ENCODE measurements at regions not wholly inside any gene's neighbourhood (a gene's known extent, or its start where the extent isn't known, plus 50 kb on each side); places are given as distances from the start of the nearest gene placed in this dataset.

DNA sequence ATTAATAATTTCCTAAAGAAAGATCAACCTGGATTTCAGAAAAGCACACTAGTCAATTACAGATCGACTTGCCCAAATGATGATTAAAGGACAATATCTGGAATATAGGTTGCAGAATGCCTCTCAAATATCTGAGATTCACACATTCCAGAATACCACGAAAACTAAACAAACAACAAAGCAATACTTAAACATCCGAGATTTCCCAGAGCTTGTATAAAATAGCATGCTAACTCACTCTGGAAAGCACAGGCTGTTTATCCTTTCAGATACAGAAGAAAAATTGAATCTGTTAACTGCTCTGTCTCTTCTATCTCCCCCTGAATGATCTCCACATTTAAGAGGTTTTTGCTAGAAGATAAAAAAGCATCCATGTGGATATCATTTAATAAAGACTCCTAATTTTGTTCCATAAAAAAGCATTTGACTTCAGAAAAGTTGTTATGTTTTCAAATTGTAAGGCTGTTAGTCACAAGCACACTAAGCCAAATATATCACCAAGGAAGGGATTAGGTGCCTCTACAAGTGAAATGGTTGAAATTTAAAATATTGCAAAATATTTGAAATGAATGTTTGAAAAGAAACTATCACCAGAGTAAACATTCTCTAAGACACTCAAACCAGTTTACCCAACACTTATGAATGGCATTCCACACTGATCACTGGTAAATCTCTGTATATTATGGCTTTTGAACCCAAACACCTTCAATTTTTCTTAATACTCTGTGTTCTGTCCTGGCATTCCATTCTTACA, 865.1 kb upstream of the ADAMTS5 start:
- DNase-seq, result no peak

DNA sequence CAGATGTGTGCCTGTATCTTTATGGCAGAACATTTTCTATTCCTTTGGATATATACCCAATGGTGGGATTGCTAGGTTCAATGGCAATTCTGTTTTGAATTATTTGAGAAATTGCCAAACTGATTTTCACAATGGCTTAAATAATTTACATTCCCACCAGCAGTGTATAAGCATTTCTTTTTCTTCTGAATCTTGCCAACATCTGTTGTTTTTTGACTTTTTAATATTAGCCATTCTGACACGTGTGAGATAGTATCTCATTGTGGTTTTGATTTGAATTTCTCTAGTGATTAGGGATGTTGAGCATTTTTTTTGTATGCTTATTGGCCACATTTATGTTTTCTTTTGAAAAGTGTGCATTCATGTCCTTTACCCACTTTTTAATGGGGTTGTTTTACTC, 864.3 kb upstream of the ADAMTS5 start:
- no peak for DNase-seq

DNA sequence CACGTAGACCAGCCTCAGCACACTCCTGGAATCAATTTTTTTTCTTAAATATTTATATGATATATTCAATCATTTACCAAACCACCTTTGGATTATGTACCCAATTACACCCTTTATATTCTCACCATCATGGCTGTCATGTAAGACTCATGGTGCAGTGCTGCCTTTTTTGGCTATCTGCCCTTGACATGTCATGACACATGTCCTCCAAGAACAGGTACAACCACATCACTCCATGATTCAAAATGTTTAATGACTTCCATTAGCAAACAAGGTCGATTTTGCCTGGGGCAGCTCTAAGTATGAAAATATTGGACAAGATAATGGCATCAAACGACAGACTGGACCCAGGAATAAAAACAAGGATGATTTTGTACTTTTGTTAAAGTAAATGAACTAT, 861.1 kb upstream of the ADAMTS5 start:
- no peak for DNase-seq

DNA sequence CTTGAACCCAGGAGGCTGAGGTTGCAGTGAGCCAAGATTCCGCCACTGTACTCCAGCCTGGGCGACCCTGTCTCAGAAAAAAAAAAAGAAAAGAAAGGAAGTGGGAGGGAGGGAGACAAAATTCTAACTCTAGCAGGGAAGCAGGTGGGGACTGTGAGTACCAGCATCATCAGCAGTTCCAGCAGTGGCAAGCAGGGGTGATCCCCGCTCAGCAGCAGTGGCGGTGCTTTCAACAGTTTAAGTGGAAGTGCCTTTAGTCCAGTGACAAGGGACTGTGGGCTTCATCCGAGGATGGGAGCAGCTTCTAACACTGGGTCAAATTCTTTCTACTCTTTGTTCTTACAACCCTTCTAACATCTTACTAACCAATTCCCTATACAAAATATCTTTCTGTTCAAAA, 858.1 kb upstream of the ADAMTS5 start:
- no peak for DNase-seq

DNA sequence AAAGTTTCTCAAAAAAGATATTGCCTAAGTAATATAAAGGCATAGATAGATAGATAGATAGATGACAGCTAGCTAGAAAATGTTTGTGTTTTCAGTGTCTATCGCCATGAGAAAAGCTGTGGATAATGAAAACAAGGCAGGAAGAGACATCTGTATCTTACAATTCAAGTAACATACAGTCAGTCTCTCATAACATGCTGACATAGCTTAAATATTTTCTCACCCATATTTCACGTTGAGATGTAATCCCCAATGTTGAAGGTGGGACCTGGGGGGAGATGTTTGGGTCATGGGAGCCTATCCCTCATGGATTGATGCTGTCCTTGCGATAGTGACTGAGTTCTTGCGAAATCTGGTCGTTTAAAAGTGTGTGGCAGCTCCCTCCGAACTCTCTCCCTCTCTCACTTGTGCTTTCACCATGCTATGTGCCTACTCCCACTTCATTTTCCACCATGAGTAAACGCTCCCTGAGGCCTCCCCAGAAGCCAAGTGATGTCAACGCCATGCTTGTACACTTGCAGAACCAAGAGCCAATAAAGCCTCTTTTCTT, 856.8 kb upstream of the ADAMTS5 start:
- no peak for DNase-seq

DNA sequence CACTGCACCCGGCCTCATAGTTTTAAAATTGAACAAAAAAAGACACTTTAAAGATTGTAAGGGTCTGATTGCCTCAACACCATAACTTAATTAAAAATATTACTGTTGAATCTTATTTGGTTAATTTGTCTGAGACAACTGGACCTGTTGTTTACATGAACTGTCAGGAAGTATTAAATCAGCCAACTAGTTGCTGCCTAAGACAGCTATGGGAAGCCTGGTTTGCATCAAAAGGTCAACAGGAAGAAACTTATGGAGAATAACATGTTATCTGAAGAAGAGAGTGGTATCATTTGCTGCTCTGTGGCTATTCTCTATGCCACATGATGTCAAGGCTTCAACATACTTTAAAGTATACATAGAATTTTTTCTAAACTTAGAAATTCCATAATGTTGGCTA, 853.5 kb upstream of the ADAMTS5 start:
- no peak for DNase-seq

DNA sequence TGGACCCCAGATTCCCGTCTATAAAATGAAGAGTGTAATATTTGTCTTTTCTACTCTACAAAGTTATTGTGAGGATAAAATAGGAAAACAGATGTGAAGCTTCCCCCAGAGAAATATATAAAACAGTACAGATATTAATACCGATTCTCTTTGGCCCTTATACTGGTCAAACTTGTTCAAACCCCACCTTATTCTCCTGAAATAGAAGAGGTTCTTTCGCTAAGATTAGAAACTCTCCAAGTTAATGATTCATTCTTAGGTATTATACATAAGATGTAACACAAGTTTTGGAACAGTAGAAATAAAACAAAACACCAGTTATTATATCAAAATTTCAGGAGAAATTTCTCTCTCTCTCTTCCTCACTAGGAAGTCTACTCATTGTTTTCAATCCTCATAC, 852.4 kb upstream of the ADAMTS5 start:
- no peak for DNase-seq

DNA sequence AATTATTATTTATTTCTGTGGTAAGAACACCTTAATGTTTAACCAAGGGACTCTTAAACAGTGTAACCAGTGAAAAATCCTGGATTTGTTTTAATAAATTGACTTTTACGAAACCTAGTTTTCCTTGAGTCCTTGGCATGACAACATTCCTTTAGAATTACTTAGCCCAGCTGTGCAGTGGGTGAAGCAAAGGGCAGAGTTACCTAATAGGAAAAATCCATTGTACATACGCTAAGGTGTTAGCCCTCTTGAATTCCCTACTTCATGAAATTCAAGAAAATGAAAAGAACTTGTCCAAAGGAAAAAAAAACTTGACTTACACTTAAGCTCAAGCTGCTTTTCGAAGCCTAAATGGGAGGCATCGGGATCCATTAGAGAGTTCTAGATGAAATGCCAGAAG, 852.0 kb upstream of the ADAMTS5 start:
- DNase-seq, result no peak

DNA sequence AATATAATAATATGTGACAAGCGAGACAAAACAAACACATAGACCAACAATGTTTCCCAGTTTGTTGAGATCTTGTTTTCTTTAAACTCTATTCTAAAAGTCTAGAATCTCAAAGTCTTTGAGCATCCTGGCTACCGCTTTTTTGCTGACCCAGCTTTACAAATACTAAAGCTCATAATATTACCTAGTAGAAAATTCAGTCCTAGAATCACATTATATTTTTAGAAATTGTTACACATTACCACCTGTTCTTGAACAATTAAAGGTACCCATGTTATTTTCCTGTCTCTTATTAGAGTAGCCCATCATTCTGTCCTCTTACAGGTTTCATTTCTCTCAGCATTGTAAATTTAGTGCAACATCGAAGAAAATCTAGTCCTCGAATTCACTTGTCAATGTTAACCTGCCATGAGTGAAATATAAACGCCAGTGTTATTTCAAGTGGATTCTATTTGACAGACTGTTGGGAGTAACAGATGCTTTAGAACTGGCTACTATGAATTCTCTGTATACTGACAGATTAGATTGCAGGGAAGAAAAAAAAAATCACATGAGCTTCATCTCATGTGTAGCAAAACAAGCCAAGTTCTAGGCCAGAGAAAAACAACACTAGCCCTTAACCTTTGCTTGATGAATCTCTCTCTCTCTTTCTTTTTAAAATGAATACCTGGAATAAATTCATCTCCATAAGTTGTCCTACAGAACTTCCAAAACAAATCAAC, 851.2 kb upstream of the ADAMTS5 start:
- DNase-seq, result no peak

DNA sequence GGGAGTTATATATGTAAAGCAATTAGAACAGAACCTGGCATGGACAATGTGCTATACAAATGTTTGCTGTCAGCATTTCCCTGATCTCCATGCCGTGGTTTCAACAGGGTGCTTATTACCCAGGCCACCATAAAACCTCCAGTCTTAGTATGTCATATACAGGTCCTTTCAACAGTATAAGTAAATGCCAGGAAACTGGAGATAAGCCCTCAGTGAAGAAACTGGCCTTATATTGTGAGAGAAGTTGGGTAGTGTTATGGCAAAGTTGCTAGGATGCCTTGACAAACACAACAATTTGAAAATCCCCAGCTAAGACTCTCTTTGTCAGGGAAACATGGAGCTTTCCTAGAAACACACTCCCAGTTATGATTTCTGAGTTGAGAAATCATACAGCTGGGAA, 850.2 kb upstream of the ADAMTS5 start:
- no peak for DNase-seq

DNA sequence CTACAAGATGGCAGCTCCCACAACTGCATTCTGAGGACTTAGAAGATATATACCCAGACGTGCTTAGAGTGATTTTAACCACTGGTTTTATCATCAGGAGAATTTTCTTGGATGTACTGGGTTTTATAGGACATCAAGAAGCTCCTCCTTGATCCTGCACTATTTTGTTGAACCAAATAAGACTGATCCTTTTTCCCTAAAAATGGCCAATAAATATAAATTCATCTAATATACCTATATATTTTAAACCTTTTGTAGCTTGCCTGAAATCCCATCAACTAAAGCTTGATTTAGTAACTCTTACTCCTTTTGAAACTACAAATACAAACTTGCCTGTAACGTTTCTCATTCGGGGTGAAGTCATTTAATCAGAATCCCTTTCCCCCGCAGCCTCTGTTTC, 849.4 kb upstream of the ADAMTS5 start:
- DNase-seq, result no peak

DNA sequence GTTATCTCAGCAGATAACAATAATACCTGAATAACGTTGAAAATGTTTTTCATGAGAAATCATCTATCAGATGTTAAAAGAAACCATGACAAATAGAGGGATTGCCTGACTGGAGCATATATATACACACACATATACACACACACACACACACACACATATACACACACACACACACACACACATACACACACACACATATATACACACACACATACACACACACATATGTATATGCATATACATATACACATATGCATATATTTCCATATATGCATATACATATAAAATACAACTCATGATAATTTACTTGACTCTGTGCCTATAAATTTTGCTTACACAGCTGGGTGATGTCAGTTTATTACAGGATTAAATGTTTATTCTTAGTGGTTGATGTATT, 847.3 kb upstream of the ADAMTS5 start:
- no peak for DNase-seq

DNA sequence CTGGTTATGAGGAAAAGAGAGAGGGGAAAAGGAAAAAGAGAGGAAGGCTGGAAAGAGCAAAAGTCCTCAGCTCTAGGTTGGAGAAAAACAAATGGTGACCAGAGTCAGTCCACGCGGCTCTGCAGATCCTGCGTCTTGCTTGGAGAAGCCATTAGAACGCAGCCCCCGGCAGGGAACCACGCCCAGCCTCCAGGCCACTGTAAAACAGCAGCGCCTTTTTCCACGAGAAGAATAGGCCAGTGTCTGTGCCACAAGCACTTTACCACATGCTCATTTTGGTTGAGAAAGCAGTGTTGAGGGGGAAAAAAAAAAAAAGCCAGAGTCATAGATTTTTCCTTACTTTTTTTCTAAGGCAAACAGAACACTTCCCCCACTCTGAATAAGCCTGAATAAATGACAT, 846.9 kb upstream of the ADAMTS5 start:
- no peak for DNase-seq

DNA sequence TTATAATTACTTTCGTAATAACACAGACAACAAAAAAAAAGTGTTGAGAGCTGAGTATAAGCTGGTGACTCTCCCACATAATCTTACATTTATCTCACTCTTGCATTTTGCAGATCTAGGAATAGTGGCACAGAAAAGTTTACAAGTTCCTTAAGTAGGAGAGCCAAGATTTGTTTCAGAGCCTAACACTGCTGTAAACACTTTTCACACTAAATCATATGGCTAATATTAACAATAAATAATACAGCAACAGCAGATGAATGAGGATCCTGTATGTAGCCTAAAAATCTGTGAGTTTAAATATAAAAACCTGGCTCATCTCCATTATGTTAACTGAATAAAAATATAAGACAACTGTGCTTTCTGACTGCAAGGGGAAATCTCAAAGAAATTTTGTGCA, 846.5 kb upstream of the ADAMTS5 start:
- DNase-seq, result no peak

DNA sequence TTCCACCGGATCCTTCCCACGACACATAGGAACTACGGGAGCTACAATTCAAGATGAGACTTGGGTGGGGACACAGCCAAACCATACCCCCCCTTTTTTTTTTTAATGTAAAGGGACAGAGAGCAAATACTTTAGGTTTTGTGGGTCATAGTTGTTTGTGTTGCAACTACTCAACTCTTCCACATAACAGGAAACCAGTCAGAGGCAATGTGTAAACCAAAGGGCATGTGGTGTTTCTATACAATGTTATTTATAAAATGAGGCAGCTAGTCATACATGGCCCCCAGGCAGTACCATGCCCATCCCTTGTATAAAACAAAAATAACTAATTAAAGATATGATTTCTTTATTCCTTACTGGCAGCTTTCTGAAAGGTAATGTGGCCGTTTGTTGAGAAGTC, 845.4 kb upstream of the ADAMTS5 start:
- DNase-seq, result no peak

DNA sequence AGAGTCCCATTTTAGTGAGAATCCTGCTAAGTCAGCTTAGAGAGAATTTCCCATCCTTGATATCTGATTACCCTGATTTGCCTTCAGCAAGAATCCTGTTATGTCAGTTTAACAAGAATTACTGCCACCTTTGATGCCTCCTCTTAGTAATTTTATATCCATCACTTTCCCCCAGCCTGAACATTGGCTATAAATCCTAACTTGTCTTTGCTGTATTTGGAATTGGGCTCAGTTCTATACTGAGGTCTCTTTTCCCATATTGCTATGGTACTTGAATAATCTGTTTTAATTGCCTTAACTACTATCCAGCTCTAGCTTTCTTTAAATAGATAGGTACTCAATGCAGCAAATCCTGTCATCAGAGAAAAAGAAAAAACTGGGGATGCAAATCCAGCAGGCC, 842.0 kb upstream of the ADAMTS5 start:
- no peak for DNase-seq

DNA sequence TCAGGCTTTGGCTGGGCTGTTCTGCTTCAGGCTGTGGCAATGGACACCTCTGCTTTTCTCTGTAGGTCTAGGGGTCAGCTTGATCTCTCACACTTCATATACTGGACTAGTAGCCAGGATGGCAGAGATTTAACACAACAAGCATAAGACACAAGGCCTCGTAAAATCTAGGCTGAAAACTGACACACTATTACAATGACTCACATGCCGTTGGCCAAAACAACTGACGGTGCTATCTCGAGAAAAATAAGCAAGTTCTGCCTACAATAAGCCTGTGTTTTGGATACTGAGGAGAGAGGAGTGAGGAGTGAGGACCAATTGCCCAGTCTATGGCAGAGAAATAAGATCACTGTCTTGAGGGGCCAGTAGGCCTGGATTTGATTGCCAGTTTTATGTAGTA, 840.7 kb upstream of the ADAMTS5 start:
- DNase-seq, result no peak

DNA sequence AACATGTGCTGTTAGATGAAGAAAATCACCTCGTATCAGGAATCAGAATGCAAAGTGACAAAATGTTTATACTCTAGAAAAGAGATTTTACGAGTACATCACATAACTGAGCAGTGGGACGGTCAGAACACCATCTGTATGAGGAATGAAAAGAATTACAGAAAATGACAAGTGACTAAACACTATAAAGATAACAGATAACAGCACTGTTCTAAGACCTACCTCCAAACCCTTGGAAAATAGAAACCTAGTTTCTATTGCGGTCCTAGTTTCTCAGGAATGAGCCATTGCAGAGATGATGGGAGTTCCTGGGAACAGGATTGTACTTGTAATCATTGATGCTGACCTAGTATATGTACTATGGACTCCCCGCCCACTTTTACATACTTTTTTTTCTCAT, 839.4 kb upstream of the ADAMTS5 start:
- no peak for DNase-seq

DNA sequence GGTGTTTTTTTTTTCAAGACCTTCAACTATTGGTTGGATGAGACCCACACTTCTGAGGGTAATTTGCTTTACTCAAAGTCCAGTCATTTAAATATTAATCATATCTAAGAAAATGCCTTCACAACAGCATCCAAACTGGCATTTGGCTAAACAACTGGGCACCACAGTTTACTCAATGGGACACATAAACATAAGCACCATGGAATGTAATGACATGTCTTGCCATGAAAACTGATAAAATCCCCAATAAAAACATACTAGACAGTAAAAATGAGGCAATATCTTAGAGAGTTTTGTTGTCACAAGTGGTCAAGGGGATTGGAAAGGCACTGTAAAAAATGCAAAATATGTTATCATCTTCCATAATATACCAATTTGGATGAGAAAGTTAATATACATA, 838.8 kb upstream of the ADAMTS5 start:
- no peak for DNase-seq

DNA sequence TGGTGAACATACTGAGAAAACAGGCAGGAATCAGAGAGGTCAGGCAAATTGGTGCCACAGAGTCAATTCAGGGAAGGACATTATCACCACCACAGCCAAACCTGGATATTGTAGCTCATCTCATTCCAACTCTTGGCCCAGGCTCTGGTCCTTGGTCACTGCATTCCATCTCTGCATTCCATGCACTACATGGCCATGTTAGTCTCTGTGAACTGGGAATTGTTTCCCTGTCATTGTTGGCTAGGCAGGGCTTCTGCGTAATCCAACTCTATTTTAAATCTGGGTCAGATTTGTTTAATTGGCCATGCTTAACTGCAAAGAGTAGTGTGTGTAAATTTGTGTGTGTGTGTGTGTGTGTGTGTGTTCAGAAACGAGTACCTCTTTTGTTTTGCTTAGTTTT, 837.6 kb upstream of the ADAMTS5 start:
- DNase-seq, result no peak

DNA sequence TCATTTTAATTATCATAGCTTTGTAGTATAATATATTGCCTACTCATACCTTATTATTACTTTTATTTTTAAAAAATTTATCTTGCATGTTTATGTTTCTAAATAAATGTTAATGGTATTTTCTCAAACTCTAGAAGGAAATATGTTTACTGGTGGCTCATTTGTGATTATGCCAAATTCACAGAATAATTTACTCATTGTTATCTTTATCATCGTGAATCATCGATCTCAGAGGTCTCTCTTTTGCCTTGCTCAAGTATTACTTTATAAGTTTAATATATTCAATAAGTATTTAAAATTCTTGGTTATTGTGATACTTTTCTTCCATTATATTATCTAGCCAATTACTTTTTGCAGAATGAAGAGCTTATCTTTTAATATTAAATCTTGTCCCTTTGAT, 836.7 kb upstream of the ADAMTS5 start:
- no peak for DNase-seq

DNA sequence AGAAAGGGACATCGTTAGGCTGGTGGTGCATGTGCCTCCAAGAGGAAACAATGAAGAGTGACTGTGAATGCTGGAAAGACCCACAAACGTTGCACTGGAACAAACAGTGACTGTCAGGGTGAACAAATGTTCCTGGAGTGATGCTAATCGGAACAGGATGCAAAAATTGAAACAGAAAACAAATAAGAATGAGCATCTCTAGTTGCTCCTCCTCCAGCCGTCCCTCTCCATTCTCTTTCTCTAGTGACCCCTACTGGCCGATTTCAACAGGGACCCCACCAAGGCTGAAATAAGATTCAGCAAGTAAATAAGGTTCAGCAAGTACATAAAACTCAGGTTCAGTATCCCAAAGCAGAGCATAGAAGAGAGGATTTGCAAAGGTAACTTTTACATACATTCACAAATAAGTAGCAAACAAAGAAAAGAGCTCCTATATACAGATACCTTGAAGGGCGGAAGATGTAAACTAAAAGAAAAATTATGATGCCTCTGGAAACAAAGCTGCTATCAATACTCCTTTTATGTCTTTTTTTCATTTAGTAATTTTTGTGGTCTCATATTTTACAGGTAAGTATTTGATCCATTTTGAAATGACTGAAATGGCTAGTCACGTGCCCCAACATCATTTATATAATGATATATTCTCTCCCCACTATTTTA, 836.1 kb upstream of the ADAMTS5 start:
- DNase-seq, result no peak

DNA sequence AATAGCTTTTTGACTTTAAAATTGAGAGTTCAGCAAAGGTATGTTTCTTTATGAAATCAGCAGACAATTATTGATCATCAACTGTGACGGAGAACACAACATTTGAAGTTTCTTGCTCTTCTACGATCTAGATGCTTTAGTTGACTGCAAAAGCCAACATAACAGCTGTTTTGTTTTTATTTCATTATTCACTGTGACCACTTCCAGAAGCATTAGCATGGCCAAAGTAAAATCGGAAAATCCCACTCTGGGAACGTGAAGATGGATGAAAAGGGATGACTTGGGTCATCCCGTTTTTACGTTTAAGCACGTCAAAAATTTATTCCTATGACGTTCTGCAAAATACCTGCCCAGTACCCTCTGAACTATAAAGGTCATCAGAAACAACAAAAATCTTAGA, 833.0 kb upstream of the ADAMTS5 start:
- no peak for DNase-seq

DNA sequence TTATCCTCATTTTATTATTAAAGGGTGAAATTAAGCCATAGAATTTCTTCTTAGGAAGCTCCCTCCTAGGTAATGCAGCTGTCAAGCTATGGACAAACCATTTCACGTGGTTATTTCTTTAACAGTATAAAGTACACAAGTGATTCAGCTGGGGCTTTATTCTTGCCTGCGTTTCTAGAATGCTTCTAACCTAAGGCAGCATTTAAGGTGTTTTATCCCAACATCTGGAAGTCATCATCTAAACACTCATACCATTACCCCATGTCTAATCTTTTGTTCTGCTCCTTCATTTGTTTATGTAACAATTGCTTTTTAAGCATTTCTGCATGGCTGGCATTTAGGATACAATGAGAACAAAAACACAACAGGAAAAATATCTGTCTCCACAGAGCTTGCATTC, 829.2 kb upstream of the ADAMTS5 start:
- no peak for DNase-seq

Measured in NCI-H2081 treated with DMSO at 0.1 percent for 48 hours (cell line).